H1 (cell line): ENCODE measurements at regions not wholly inside any gene's neighbourhood (a gene's known extent, or its start where the extent isn't known, plus 50 kb on each side); places are given as distances from the start of the nearest gene placed in this dataset.

Experiments
- CTCF ChIA-PET: fragments of 300-600 bp; sonication (Branson Sonifier 250); formaldehyde crosslinking; loops from one replicate; lab custom pipeline; 2021; ENCODE audit not compliant: partially characterized antibody; lab: Charles Lee
- POLR2A ChIA-PET: fragments of 300-600 bp; sonication (Branson Sonifier 250); formaldehyde crosslinking; loops from one replicate; lab custom pipeline; 2021; ENCODE audit warnings: inconsistent platforms; ENCODE audit not compliant: partially characterized antibody; lab: Charles Lee
- DNase-seq, 2 experiments: peaks; one replicate each; pipeline versions ENCODE4 v3.0.0 to v3.0.0-alpha.2; 2010 to 2022; ENCODE audit warnings: low spot score in 2 of 2, low read depth in 1 of 2, mixed read lengths in 1 of 2
- FAIRE-seq: peaks from 2 replicates; lab custom pipeline; 2011; peaks lifted over from hg19 to GRCh38; lab: Jason Lieb, UNC
- H2AFZ ChIP-seq: 2 replicates; pipeline ENCODE4 v1.8.1; 2012; ENCODE audit warnings: low read length, inconsistent platforms
- H2AK5ac ChIP-seq: 2 replicates; pipeline ENCODE4 v1.6.1; 2013; ENCODE audit warnings: low read depth, low read length
- H2BK120ac ChIP-seq: replicated peaks from 2 replicates; pipeline ENCODE3; 2013; ENCODE audit warnings: low read depth, low read length, inconsistent platforms
- H2BK12ac ChIP-seq: 2 replicates; pipeline ENCODE4 v1.6.1; 2013; ENCODE audit warnings: low read depth, low read length
- H2BK15ac ChIP-seq: 2 replicates; pipeline ENCODE4 v1.6.1; 2013; ENCODE audit warnings: low read length
- H2BK20ac ChIP-seq: 2 replicates; pipeline ENCODE4 v1.6.1; 2013; ENCODE audit warnings: low read length
- H2BK5ac ChIP-seq: 2 replicates; pipeline ENCODE4 v1.6.1; 2013; ENCODE audit warnings: low read depth, low read length
- H3K14ac ChIP-seq: 2 replicates; pipeline ENCODE4 v1.6.1; 2013; ENCODE audit warnings: inconsistent platforms; ENCODE audit not compliant: insufficient read length
- H3K18ac ChIP-seq: 2 replicates; pipeline ENCODE4 v1.6.1; 2013; ENCODE audit warnings: low read length; ENCODE audit errors: extremely low read depth
- H3K23ac ChIP-seq: 2 replicates; pipeline ENCODE4 v1.6.1; 2013; ENCODE audit warnings: inconsistent platforms; ENCODE audit not compliant: insufficient read length
- H3K23me2 ChIP-seq: 2 replicates; pipeline ENCODE4 v1.6.1; 2013; ENCODE audit warnings: low read depth, low read length
- H3K27ac ChIP-seq: 2 replicates; pipeline ENCODE4 v1.6.1; 2011; ENCODE audit warnings: low read depth, low read length, inconsistent platforms
- H3K27me3 ChIP-seq, 4 experiments: replicated peaks in 1 of 4; 1 replicate in 1 of 4; 2 replicates in 3 of 4; pipeline versions ENCODE4 v1.6.1 to v1.8.1; 2011 to 2013; ENCODE audit warnings: low read length in 3 of 4, mild to moderate bottlenecking in 3 of 4, inconsistent platforms in 2 of 4, mixed read lengths in 2 of 4, moderate library complexity in 1 of 4; ENCODE audit not compliant: control insufficient read depth in 3 of 4, insufficient read depth in 3 of 4; ENCODE audit errors: extremely low read depth in 1 of 4
- H3K36me3 ChIP-seq, 4 experiments: 2 replicates each; pipeline versions ENCODE4 v1.6.1 to v1.8.1; 2011 to 2013; ENCODE audit warnings: mild to moderate bottlenecking in 4 of 4, low read length in 3 of 4, moderate library complexity in 2 of 4, control low read depth in 1 of 4, inconsistent platforms in 1 of 4; ENCODE audit not compliant: insufficient read depth in 4 of 4, control insufficient read depth in 2 of 4
- H3K4ac ChIP-seq: replicated peaks from 2 replicates; pipeline ENCODE3; 2013; ENCODE audit warnings: low read length, low read depth, mixed read lengths, inconsistent platforms; ENCODE audit not compliant: insufficient read length
- H3K4me1 ChIP-seq, 4 experiments: replicated peaks in 1 of 4; 1 replicate in 1 of 4; 2 replicates in 3 of 4; pipeline versions ENCODE4 v1.6.1 to v1.8.1; 2011 to 2013; ENCODE audit warnings: low read length in 3 of 4, inconsistent platforms in 2 of 4, mixed read lengths in 1 of 4; ENCODE audit not compliant: insufficient read depth in 4 of 4, control insufficient read depth in 3 of 4
- H3K4me2 ChIP-seq, 2 experiments: 2 replicates each; pipeline versions ENCODE4 v1.6.1 to v1.8.1; 2011 to 2013; ENCODE audit warnings: low read depth in 2 of 2, low read length in 2 of 2, control low read depth in 1 of 2, inconsistent platforms in 1 of 2, mild to moderate bottlenecking in 1 of 2; ENCODE audit not compliant: insufficient read depth in 1 of 2
- H3K4me3 ChIP-seq, 4 experiments: fragments of 200-600, 300-600 bp in 1 of 4; sonication (generic), shearing (Covaris generic), sonication (Bioruptor Twin) in 1 of 4; 2 replicates each; pipeline versions ENCODE4 v1.5.1 to v1.8.1; 2011 to 2016; ENCODE audit warnings: low read length in 4 of 4, low read depth in 3 of 4, control low read depth in 2 of 4, inconsistent platforms in 2 of 4, mild to moderate bottlenecking in 2 of 4, mixed read lengths in 1 of 4, moderate library complexity in 1 of 4; ENCODE audit not compliant: insufficient read depth in 2 of 4; ENCODE audit errors: extremely low read depth in 1 of 4
- H3K56ac ChIP-seq: replicated peaks from 2 replicates; pipeline ENCODE3; 2013; ENCODE audit warnings: low read depth, mild to moderate bottlenecking, mixed read lengths, low read length, inconsistent platforms; ENCODE audit not compliant: insufficient read length
- H3K79me1 ChIP-seq: 2 replicates; pipeline ENCODE4 v1.6.1; 2013; ENCODE audit warnings: low read depth, low read length, control low read depth
- H3K79me2 ChIP-seq, 2 experiments: 2 replicates each; pipeline versions ENCODE4 v1.6.1 to v1.8.1; 2012 to 2013; ENCODE audit warnings: low read length in 2 of 2, mild to moderate bottlenecking in 2 of 2, inconsistent platforms in 1 of 2; ENCODE audit not compliant: insufficient read depth in 2 of 2, control insufficient read depth in 1 of 2
- H3K9ac ChIP-seq, 4 experiments: replicated peaks in 1 of 4; 1 replicate in 1 of 4; 2 replicates in 3 of 4; pipeline versions ENCODE4 v1.6.1 to v1.8.1; 2011 to 2013; ENCODE audit warnings: low read depth in 3 of 4, low read length in 3 of 4, control low read depth in 2 of 4, mild to moderate bottlenecking in 2 of 4, moderate library complexity in 2 of 4, inconsistent platforms in 1 of 4; ENCODE audit errors: extremely low read depth in 1 of 4
- H3K9me3 ChIP-seq, 2 experiments: 2 replicates each; pipeline versions ENCODE4 v1.6.1 to v1.8.1; 2012 to 2013; ENCODE audit warnings: mild to moderate bottlenecking in 2 of 2, moderate library complexity in 2 of 2, control low read depth in 1 of 2, inconsistent platforms in 1 of 2, low read depth in 1 of 2, low read length in 1 of 2, mixed read lengths in 1 of 2; ENCODE audit not compliant: insufficient read depth in 2 of 2
- H4K20me1 ChIP-seq, 2 experiments: replicated peaks in 1 of 2; 2 replicates each; pipeline versions ENCODE3 to v1.8.1; 2011 to 2013; ENCODE audit warnings: inconsistent platforms in 2 of 2, low read length in 2 of 2, mild to moderate bottlenecking in 1 of 2; ENCODE audit not compliant: insufficient read depth in 2 of 2, control insufficient read depth in 1 of 2
- H4K5ac ChIP-seq: 2 replicates; pipeline ENCODE4 v1.6.1; 2013; ENCODE audit warnings: low read length, low read depth, mixed read lengths, inconsistent platforms; ENCODE audit not compliant: insufficient read length
- H4K8ac ChIP-seq: 2 replicates; pipeline ENCODE4 v1.8.0; 2013; ENCODE audit warnings: mild to moderate bottlenecking, moderate library complexity, low read length, inconsistent platforms; ENCODE audit not compliant: insufficient read depth; ENCODE audit errors: extremely low read depth
- H4K91ac ChIP-seq: replicated peaks from 2 replicates; pipeline ENCODE3; 2013; ENCODE audit warnings: low read length, mixed read lengths, inconsistent platforms; ENCODE audit not compliant: insufficient read length
- BRCA1 ChIP-seq: IDR thresholded peaks from 2 replicates; pipeline ENCODE4 v1.6.1; 2012; ENCODE audit warnings: low read depth, low read length, improper control_type of control experiment
- NANOG ChIP-seq: IDR thresholded peaks from 2 replicates; pipeline ENCODE4 v1.6.1; 2011; ENCODE audit warnings: low read length, low read depth, mild to moderate bottlenecking, inconsistent platforms; ENCODE audit not compliant: insufficient read depth, poor library complexity, severe bottlenecking
- RAD21 ChIP-seq, 2 experiments: IDR thresholded peaks in 1 of 2; conservative IDR thresholded peaks in 1 of 2; 2 replicates each; pipeline ENCODE4 v1.6.1; 2011; ENCODE audit warnings: low read depth in 2 of 2, low read length in 2 of 2, improper control_type of control experiment in 1 of 2, inconsistent platforms in 1 of 2, mild to moderate bottlenecking in 1 of 2, moderate library complexity in 1 of 2
- WGBS, 2 experiments: shearing (Covaris generic) in 1 of 2; methylation state at CpG; one replicate each; pipeline versions ENCODE4 v1.1.6 to v1.1.7; 2013 to 2015; ENCODE audit warnings: low lambda C conversion rate in 2 of 2, mixed read lengths in 2 of 2, inconsistent platforms in 1 of 2, low coverage in 1 of 2, missing lambda C conversion rate in 1 of 2; ENCODE audit not compliant: insufficient replicate concordance in 2 of 2, insufficient coverage in 1 of 2, insufficient read length in 1 of 2; ENCODE audit errors: extremely low coverage in 1 of 2, missing lambda C conversion rate in 1 of 2; 5-methylcytosine and 5-hydroxymethylcytosine counted together

GRCh38 chr6:76422511-76423213 is 350.2 kb upstream of the IMPG1 start:
- H3K18ac ChIP-seq, result no peak overlapping the region
- H2BK12ac ChIP-seq, result no peak overlapping the region
- H3K27ac ChIP-seq, result no peak overlapping the region
- H3K23ac ChIP-seq, result no peak overlapping the region
- FAIRE-seq, result peak; percentile 89
- H3K23me2 ChIP-seq, result no peaks in the 10 kb centered on the region
- H3K14ac ChIP-seq, result no peak overlapping the region
- H3K4me1 ChIP-seq, result no peaks in the 10 kb centered on the region
- no peaks in the 10 kb centered on the region for H3K36me3 ChIP-seq
- H2AFZ ChIP-seq, result no peak overlapping the region
- H2BK120ac ChIP-seq, result no peak overlapping the region
- no peak overlapping the region for H4K8ac ChIP-seq
- H3K56ac ChIP-seq, result no peak overlapping the region
- no peak overlapping the region for H3K4me2 ChIP-seq
- H4K20me1 ChIP-seq, result peaks cover 0 to 1% of the 10 kb centered on the region in 2 experiments
- 14% methylated on average over 2 of the region's 2 CpGs; no CpG with 5 or more reads in 1 of the 2 experiments for WGBS, 2 experiments
- no peaks in the 10 kb centered on the region for H3K9me3 ChIP-seq
- no peak overlapping the region for H2AK5ac ChIP-seq
- H2BK15ac ChIP-seq, result no peak overlapping the region
- no peak overlapping the region for H2BK20ac ChIP-seq
- ChIA-PET POLR2A (no interaction called here), CTCF (interaction anchor here (1.1 kb wide), 1 partner anchor 72 kb away, joined by 3 read pairs; no protein-coding TSS in a partner anchor)
- no peak overlapping the region for H4K5ac ChIP-seq
- H3K4ac ChIP-seq, result no peak overlapping the region
- no peak overlapping the region for H4K91ac ChIP-seq
- no peak overlapping the region for H3K9ac ChIP-seq
- no peaks in the 10 kb centered on the region for H3K79me2 ChIP-seq
- peaks cover 8 to 41% (median 32%) of the 10 kb centered on the region in 4 experiments for H3K27me3 ChIP-seq
- H2BK5ac ChIP-seq, result no peak overlapping the region
- H3K4me3 ChIP-seq, result no peak overlapping the region
- DNase-seq, result no peak
- no peaks in the 10 kb centered on the region for H3K79me1 ChIP-seq
- TF ChIP-seq RAD21 (IDR thresholded peaks at IDR 0.05 in 1 of 2, conservative IDR thresholded peaks at IDR 0.05 in 1 of 2; ENCODE audit: low read depth in 2 of 2, low read length in 2 of 2) (0 out of 4 replicates have a peak, but pooled peaks of 1 of the 2 experiments have one; percentile 10), BRCA1 (no peak), NANOG (no peak)
